OCI-LY1 (cell line): ENCODE measurements at regions not wholly inside any gene's neighbourhood (a gene's known extent, or its start where the extent isn't known, plus 50 kb on each side); places are given as distances from the start of the nearest gene placed in this dataset.
"Not testable (repeated sequence)": the region's sequence is repeated elsewhere in the genome, so short reads cannot be mapped to it uniquely, and the experiment has no call there.

Experiments used
- H2AFZ ChIP-seq: fragments of 200-600 bp; sonication (generic), shearing (Covaris generic); 2 replicates; pipeline ENCODE4 v1.6.0; 2014; ENCODE audit warnings: antibody characterized with exemption, mild to moderate bottlenecking, low read length
- H3F3A ChIP-seq: fragments of 200-600 bp; sonication (generic), shearing (Covaris generic); 2 replicates; pipeline ENCODE4 v1.6.0; 2014; ENCODE audit warnings: mild to moderate bottlenecking, antibody characterized with exemption, low read length, moderate library complexity; ENCODE audit not compliant: insufficient read depth
- H3K27ac ChIP-seq: fragments of 200-600 bp; sonication (generic); 2 replicates; pipeline ENCODE4 v1.5.1; 2014; ENCODE audit warnings: low read length, mixed run types, mild to moderate bottlenecking, low read depth; ENCODE audit not compliant: poor library complexity, severe bottlenecking
- H3K27me3 ChIP-seq: fragments of 200-600 bp; sonication (generic); 2 replicates; pipeline ENCODE4 v1.6.0; 2014; ENCODE audit warnings: antibody characterized with exemption, mild to moderate bottlenecking, low read length, moderate library complexity; ENCODE audit not compliant: insufficient read depth
- H3K36me3 ChIP-seq: fragments of 200-600 bp; sonication (generic); 2 replicates; pipeline ENCODE4 v1.6.1; 2014; ENCODE audit warnings: mild to moderate bottlenecking, antibody characterized with exemption, low read length, moderate library complexity, mixed read lengths; ENCODE audit not compliant: insufficient read depth
- H3K4me1 ChIP-seq: fragments of 200-600 bp; sonication (generic); 2 replicates; pipeline ENCODE4 v1.5.1; 2014; ENCODE audit warnings: mild to moderate bottlenecking, low read length, moderate library complexity; ENCODE audit not compliant: insufficient read depth, severe bottlenecking
- H3K4me2 ChIP-seq: fragments of 200-600 bp; sonication (generic), shearing (Covaris generic); 2 replicates; pipeline ENCODE4 v1.6.1; 2014; ENCODE audit warnings: low read length
- H3K4me3 ChIP-seq: fragments of 200-600 bp; sonication (generic); 2 replicates; pipeline ENCODE4 v1.5.1; 2014; ENCODE audit warnings: low read length, low read depth, mild to moderate bottlenecking, mixed read lengths; ENCODE audit not compliant: poor library complexity, severe bottlenecking
- H3K79me2 ChIP-seq: fragments of 200-600 bp; shearing (Covaris generic); 2 replicates; pipeline ENCODE4 v1.6.1; 2016; ENCODE audit warnings: mixed run types, low read length, mixed read lengths; ENCODE audit not compliant: insufficient read depth
- H3K9ac ChIP-seq: fragments of 200-600 bp; sonication (generic), shearing (Covaris generic); 2 replicates; pipeline ENCODE4 v1.6.1; 2014; ENCODE audit warnings: mild to moderate bottlenecking, low read length, mixed read lengths
- H3K9me2 ChIP-seq: fragments of 200-600 bp; sonication (generic), shearing (Covaris generic); 2 replicates; pipeline ENCODE4 v1.6.1; 2014; ENCODE audit warnings: low read depth, mild to moderate bottlenecking, low read length, mixed read lengths
- H3K9me3 ChIP-seq: fragments of 200-600 bp; shearing (Covaris generic); 2 replicates; pipeline ENCODE4 v1.6.1; 2014; ENCODE audit warnings: low read length, mixed read lengths
- H4K20me1 ChIP-seq: fragments of 200-600 bp; sonication (generic), shearing (Covaris generic); 2 replicates; pipeline ENCODE4 v1.6.0; 2016; ENCODE audit warnings: mild to moderate bottlenecking, low read length; ENCODE audit not compliant: insufficient read depth
- CTCF ChIP-seq: fragments of 200-600 bp; sonication (generic), shearing (Covaris generic); IDR thresholded peaks from 2 replicates; pipeline ENCODE4 v1.5.1; 2017; ENCODE audit warnings: mild to moderate bottlenecking, antibody characterized with exemption, low read length, moderate library complexity, mixed read lengths
- EZH2 ChIP-seq: fragments of 200-600 bp; sonication (generic), shearing (Covaris generic); IDR thresholded peaks from 2 replicates; pipeline ENCODE4 v1.8.0; 2017; ENCODE audit warnings: borderline replicate concordance, mixed run types, mild to moderate bottlenecking, antibody characterized with exemption, low read length, moderate library complexity, mixed read lengths

- H3K4me2 ChIP-seq = no peak overlapping the region
- no peak overlapping the region for H2AFZ ChIP-seq
- TF ChIP-seq EZH2 (no peak), CTCF (no peak)
Observed at GRCh38 chr11:39345834-39346442, 2113.5 kb downstream of the LRRC4C start.

GRCh38 chr11:39341461-39341860 is 2118.0 kb downstream of the LRRC4C start:
- no peak overlapping the region for H2AFZ ChIP-seq
- H3K9ac ChIP-seq = no peak overlapping the region
- no peaks in the 10 kb centered on the region for H3K27me3 ChIP-seq
- H3K4me1 ChIP-seq = no peaks in the 10 kb centered on the region
- no peaks in the 10 kb centered on the region for H3K9me2 ChIP-seq
- H3K36me3 ChIP-seq = no peaks in the 10 kb centered on the region
- no peaks in the 10 kb centered on the region for H3K79me2 ChIP-seq
- H3F3A ChIP-seq = no peaks in the 10 kb centered on the region
- no peaks in the 10 kb centered on the region for H4K20me1 ChIP-seq
- no peak overlapping the region for H3K4me2 ChIP-seq
- no peak overlapping the region for H3K27ac ChIP-seq
- H3K9me3 ChIP-seq = peaks cover 6% of the 10 kb centered on the region; the same call in 1 of the 2 replicates
- no peak overlapping the region for H3K4me3 ChIP-seq
- TF ChIP-seq EZH2 (no peak), CTCF (no peak)

More at GRCh38 chr11:39345834-39346442, 2113.5 kb downstream of the LRRC4C start:
- Histone ChIP-seq H3K27me3 (no peaks in the 10 kb centered on the region), H3K27ac (no peak overlapping the region), H3K79me2 (no peaks in the 10 kb centered on the region), H3K36me3 (no peaks in the 10 kb centered on the region), H4K20me1 (no peaks in the 10 kb centered on the region), H3F3A (no peaks in the 10 kb centered on the region), H3K4me3 (no peak overlapping the region), H3K4me1 (no peaks in the 10 kb centered on the region), H3K9me2 (no peaks in the 10 kb centered on the region), H3K9ac (no peak overlapping the region), H3K9me3 (no peaks in the 10 kb centered on the region)

GRCh38 chr11:39333006-39333405 is 2126.4 kb downstream of the LRRC4C start:
- H2AFZ ChIP-seq = not testable (repeated sequence)

GRCh38 chr11:39327302-39327701 is 2132.2 kb downstream of the LRRC4C start:
- H3F3A ChIP-seq = no peaks in the 10 kb centered on the region

More at GRCh38 chr11:39333006-39333405, 2126.4 kb downstream of the LRRC4C start:
- not testable (repeated sequence) for H3K27me3 ChIP-seq, H3K79me2 ChIP-seq, H3K27ac ChIP-seq, H3K9me3 ChIP-seq, H3K4me3 ChIP-seq, H3K9me2 ChIP-seq, H4K20me1 ChIP-seq, H3K4me2 ChIP-seq, H3K9ac ChIP-seq, H3F3A ChIP-seq, H3K36me3 ChIP-seq, H3K4me1 ChIP-seq

GRCh38 chr11:39311888-39312287 is 2147.6 kb downstream of the LRRC4C start:
- H3K9ac ChIP-seq, H3K4me2 ChIP-seq, H3K27ac ChIP-seq, H3K36me3 ChIP-seq, H3K27me3 ChIP-seq, H2AFZ ChIP-seq, H3F3A ChIP-seq, H3K4me1 ChIP-seq, H3K79me2 ChIP-seq, H3K9me3 ChIP-seq, H3K4me3 ChIP-seq, H4K20me1 ChIP-seq, H3K9me2 ChIP-seq: not testable (repeated sequence)

More at GRCh38 chr11:39327302-39327701, 2132.2 kb downstream of the LRRC4C start:
- H3K4me3 ChIP-seq = no peak overlapping the region
- H2AFZ ChIP-seq = no peak overlapping the region
- H3K36me3 ChIP-seq = no peaks in the 10 kb centered on the region
- no peaks in the 10 kb centered on the region for H3K79me2 ChIP-seq
- H3K4me1 ChIP-seq = no peaks in the 10 kb centered on the region
- no peaks in the 10 kb centered on the region for H3K9me3 ChIP-seq
- no peak for TF ChIP-seq CTCF
- TF ChIP-seq EZH2 = no peak
- H4K20me1 ChIP-seq = no peaks in the 10 kb centered on the region
- H3K27ac ChIP-seq = no peak overlapping the region
- no peak overlapping the region for H3K4me2 ChIP-seq
- no peaks in the 10 kb centered on the region for H3K27me3 ChIP-seq
- no peak overlapping the region for H3K9ac ChIP-seq
- H3K9me2 ChIP-seq = no peaks in the 10 kb centered on the region
